ENCODE measurements at regions not wholly inside any gene's neighbourhood (a gene's known extent, or its start where the extent isn't known, plus 50 kb on each side); places are given as distances from the start of the nearest gene placed in this dataset.

GRCh38 chr5:74396913-74397622 is 243.5 kb downstream of the ENC1 start:
- Histone ChIP-seq H3K4me1 (ENCODE audit: insufficient read depth, low read length) (no peaks in the 10 kb centered on the region), H4K20me1 (ENCODE audit: insufficient read depth, low read length) (no peaks in the 10 kb centered on the region), H2AFZ (ENCODE audit: low read depth, low read length) (no peak overlapping the region), H3K4me2 (ENCODE audit: insufficient read depth, low read length) (no peak overlapping the region), H3K9me3 (ENCODE audit: insufficient read depth, low read length, severe bottlenecking) (no peaks in the 10 kb centered on the region), H3K79me2 (ENCODE audit: insufficient read depth, low read length) (no peaks in the 10 kb centered on the region), H3K36me3 (ENCODE audit: insufficient read depth, low read length) (no peaks in the 10 kb centered on the region), H3K4me3 (ENCODE audit: low read depth in 1 of 2, low read length in 2 of 2) (no peak overlapping the region), H3K9ac (ENCODE audit: low read depth, low read length) (no peak overlapping the region), H3K27ac (ENCODE audit: low read length) (no peak overlapping the region), H3K27me3 (ENCODE audit: insufficient read depth, low read length, poor library complexity) (no peaks in the 10 kb centered on the region)
- no peak for ATAC-seq (ENCODE audit: insufficient read depth, low read depth)
- TF ChIP-seq EZH2 (IDR thresholded peaks at IDR 0.05; ENCODE audit: borderline replicate concordance, low read depth, low read length, severe bottlenecking) (no peak), CTCF (IDR thresholded peaks at IDR 0.05; ENCODE audit: borderline replicate concordance, extremely low read depth, low read length, poor library complexity, severe bottlenecking) (no peak)
- no peak for DNase-seq

GRCh38 chr5:74394916-74395880 is 245.3 kb downstream of the ENC1 start:
- Histone ChIP-seq H3K4me1 (ENCODE audit: insufficient read depth, low read length) (no peaks in the 10 kb centered on the region), H2AFZ (ENCODE audit: low read depth, low read length) (no peak overlapping the region), H3K36me3 (ENCODE audit: insufficient read depth, low read length) (no peaks in the 10 kb centered on the region), H3K27ac (ENCODE audit: low read length) (no peak overlapping the region), H3K27me3 (ENCODE audit: insufficient read depth, low read length, poor library complexity) (no peaks in the 10 kb centered on the region), H3K79me2 (ENCODE audit: insufficient read depth, low read length) (no peaks in the 10 kb centered on the region), H3K4me3 (ENCODE audit: low read depth in 1 of 2, low read length in 2 of 2) (no peak overlapping the region), H4K20me1 (ENCODE audit: insufficient read depth, low read length) (no peaks in the 10 kb centered on the region), H3K9ac (ENCODE audit: low read depth, low read length) (no peak overlapping the region), H3K9me3 (ENCODE audit: insufficient read depth, low read length, severe bottlenecking) (no peaks in the 10 kb centered on the region), H3K4me2 (ENCODE audit: insufficient read depth, low read length) (no peak overlapping the region)
- TF ChIP-seq CTCF (IDR thresholded peaks at IDR 0.05; ENCODE audit: borderline replicate concordance, extremely low read depth, low read length, poor library complexity, severe bottlenecking) (peak; percentile 9), EZH2 (IDR thresholded peaks at IDR 0.05; ENCODE audit: borderline replicate concordance, low read depth, low read length, severe bottlenecking) (no peak)
- no peak for ATAC-seq (ENCODE audit: insufficient read depth, low read depth)
- DNase-seq = no peak

- Histone ChIP-seq H3K4me1 (ENCODE audit: insufficient read depth, low read length) (no peaks in the 10 kb centered on the region), H3K36me3 (ENCODE audit: insufficient read depth, low read length) (no peaks in the 10 kb centered on the region), H4K20me1 (ENCODE audit: insufficient read depth, low read length) (no peaks in the 10 kb centered on the region), H3K27ac (ENCODE audit: low read length) (no peak overlapping the region), H3K79me2 (ENCODE audit: insufficient read depth, low read length) (no peaks in the 10 kb centered on the region), H3K9ac (ENCODE audit: low read depth, low read length) (no peak overlapping the region), H3K27me3 (ENCODE audit: insufficient read depth, low read length, poor library complexity) (no peaks in the 10 kb centered on the region), H3K4me2 (ENCODE audit: insufficient read depth, low read length) (no peak overlapping the region), H3K9me3 (ENCODE audit: insufficient read depth, low read length, severe bottlenecking) (no peaks in the 10 kb centered on the region), H3K4me3 (ENCODE audit: low read depth in 1 of 2, low read length in 2 of 2) (no peak overlapping the region), H2AFZ (ENCODE audit: low read depth, low read length) (no peak overlapping the region)
- TF ChIP-seq EZH2 (IDR thresholded peaks at IDR 0.05; ENCODE audit: borderline replicate concordance, low read depth, low read length, severe bottlenecking) (no peak), CTCF (IDR thresholded peaks at IDR 0.05; ENCODE audit: borderline replicate concordance, extremely low read depth, low read length, poor library complexity, severe bottlenecking) (no peak)
- DNase-seq (no peak), ATAC-seq (ENCODE audit: insufficient read depth, low read depth) (no peak)
Observed at GRCh38 chr5:74394528-74394915, 246.0 kb downstream of the ENC1 start.
